NCI-H460 (cell line): ENCODE measurements at regions not wholly inside any gene's neighbourhood (a gene's known extent, or its start where the extent isn't known, plus 50 kb on each side); places are given as distances from the start of the nearest gene placed in this dataset.

ENCODE experiments used
- DNase-seq: peaks from one replicate; pipeline ENCODE4 v3.0.0-alpha.2; 2016; ENCODE audit warnings: low read depth; ENCODE audit errors: extremely low read depth

DNA sequence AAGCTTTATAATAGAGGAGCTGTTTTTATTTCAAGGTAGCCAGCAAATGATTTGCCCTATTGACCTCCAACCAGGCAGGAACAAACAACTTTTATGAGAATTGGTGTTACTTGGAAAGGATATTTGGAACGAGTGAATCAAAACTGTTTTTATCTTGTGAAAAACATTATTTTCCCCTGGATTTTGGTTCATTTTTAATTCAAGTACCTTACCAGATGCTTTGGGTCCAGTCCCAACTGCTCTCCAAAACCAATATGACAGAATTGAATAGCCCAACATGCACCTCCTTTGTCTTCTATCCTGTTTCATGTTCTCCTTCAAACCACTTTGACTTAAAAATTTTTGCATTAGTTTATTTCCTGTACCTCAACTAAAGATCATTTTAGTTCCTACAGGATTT, 178.6 kb upstream of the RBMS1 start:
- no peak for DNase-seq

GRCh38 chr2:160674146-160674750, 180.6 kb upstream of the RBMS1 start:
- DNase-seq: no peak

- DNase-seq: no peak
These were observed 186.1 kb upstream of the RBMS1 start for GRCh38 chr2:160679686-160680085.

DNA sequence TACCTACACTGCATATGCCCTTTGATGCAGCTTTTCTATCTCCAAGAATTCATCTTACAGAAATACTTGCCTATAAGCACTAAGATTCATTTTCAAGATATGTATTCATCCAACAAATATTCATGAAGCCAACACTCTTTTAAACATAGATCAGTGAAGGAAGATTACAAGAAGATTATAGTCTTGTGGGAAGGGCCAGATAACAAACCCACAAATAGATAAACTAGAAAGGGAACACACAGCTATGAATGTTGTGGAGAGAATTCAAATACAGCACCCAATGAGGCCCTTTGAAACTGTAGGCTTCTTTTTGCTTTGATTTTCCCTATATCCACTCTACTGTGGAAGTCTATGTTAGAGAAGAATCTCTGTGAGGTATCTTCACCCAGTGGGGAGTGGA, 186.7 kb upstream of the RBMS1 start:
- DNase-seq: no peak

DNA sequence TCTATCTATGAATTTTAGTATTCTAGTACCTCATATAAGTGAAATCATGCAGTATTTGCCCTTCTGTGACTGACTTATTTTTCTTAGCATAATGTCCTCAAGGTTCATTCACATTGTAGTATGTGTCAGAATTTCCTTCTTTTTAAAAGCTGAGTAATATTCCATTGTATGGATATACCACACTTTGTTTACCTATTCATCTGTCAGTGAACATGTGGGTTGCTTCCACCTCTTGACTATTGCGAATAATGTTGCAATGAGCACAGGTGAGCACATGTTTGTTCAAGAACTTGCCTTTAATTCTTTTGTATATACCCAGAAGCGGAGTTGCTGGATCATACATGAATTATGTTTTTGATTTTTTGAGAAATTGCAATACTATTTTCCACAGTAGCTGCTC, 187.4 kb upstream of the RBMS1 start:
- no peak for DNase-seq

GRCh38 chr2:160683206-160683605, 189.6 kb upstream of the RBMS1 start:
- no peak for DNase-seq

DNA sequence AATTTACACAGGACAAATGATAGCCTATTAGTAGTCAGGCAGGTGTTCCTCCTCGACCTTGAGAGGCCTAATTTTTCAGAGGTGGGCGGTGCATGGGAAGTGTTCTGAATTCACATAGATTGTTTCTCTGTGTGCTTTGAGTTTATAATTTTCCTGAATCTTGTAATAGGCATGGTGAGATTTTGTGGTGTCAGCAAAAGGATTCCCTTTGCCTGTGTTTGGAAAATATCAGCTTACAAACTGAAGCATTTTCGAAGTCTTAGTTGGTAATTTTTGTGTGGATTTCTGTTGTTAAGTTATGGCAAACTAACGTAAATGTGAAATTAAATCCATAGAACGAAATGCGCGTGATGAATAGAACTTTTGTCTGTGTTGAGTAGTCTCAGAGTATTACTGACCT, 194.0 kb upstream of the RBMS1 start:
- no peak for DNase-seq

- no peak for DNase-seq
These were observed 195.8 kb upstream of the RBMS1 start for GRCh38 chr2:160689441-160689840.

DNA sequence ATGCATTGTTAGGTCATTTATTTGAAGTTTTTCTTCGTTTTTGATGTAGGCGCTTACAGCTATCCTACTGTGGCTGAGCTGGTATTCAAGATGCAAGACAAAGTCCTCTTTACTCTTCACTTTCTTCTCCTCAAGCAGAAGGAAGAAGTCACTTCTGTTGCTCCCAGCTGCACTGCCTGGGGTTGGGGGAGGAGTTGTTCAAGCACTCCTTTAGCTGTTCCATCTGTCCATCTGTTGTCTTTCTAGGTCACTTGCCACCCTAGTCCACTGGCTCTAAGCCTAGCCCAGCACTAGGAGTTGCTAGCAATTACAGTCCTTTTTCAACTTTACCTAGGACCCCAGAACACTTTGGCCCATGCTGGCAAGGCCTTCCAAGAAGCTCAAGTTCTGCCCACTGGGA, 200.6 kb upstream of the RBMS1 start:
- no peak for DNase-seq

- DNase-seq: no peak
These were observed 201.0 kb upstream of the RBMS1 start for GRCh38 chr2:160694631-160695030.

DNA sequence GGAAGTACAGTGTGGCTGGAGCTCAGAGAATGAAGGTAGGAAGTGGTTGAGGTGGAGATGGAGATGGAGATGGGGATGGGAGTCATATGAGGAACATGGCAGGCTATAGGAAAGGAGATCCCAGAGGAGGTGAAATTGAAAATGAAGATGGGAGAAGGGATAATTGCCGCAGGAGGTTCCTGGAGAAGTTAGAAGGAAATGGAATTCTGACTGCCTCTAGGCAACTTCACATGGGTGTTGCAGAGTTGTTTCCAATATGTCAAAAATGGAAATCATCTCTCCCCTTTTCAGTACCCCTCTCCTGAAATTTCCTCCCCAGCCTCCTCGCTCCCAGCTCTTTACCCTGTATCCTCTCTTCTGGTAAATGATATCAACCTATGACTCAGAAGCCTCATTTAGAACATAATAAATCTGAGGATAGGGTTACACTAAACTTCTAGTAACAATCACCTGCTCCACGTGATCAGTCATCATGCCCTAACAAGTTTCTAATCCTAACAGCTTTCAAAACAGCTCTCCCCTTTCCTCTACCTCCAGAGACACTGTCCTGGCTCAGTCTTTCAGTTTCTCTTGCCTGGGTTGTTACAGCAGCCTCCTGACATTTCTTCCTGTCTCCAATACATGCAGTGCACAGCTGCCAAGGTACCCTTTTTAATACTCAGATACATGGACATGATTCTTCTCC, 201.9 kb upstream of the RBMS1 start:
- no peak for DNase-seq

DNA sequence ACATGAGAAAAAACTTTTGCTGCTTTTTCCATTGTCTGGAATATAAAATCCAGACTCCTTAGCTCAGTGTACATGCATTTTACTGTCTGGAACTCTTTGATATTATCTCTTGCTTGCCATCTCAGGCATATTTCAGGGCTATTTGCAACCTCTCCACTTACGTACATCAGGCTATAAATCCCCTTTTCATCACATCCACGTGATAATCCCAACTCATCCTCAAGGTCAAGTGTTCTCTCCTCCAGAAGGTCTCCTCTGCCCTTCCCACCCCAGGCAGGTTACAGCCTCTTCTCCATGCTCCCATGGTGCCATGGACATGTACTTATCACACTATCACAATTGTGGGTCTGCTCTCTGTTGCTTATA, 202.5 kb upstream of the RBMS1 start:
- DNase-seq: no peak

- DNase-seq: no peak
These were observed 204.2 kb upstream of the RBMS1 start for GRCh38 chr2:160697817-160698216.

- DNase-seq: no peak
These were observed 206.6 kb upstream of the RBMS1 start for GRCh38 chr2:160700021-160700814.

DNA sequence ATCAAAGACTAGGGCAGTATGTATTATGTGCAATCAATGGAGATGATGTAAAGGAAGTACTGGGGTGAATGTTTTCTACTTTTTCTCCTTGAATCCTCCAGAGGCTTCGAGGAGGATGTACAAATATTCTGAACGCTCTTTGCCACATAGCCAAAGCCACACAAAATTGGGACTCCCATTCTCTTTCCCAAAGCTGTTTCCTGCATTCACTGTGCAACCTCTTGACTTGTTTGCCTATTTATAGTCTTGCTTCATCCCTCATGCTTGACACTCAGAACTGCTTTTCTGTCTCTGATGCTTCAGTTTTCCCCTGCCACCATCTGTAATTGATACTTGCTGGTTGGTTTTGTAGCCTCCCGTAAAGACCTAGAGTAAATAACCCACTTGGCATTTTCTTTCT, 208.2 kb upstream of the RBMS1 start:
- DNase-seq: no peak

DNA sequence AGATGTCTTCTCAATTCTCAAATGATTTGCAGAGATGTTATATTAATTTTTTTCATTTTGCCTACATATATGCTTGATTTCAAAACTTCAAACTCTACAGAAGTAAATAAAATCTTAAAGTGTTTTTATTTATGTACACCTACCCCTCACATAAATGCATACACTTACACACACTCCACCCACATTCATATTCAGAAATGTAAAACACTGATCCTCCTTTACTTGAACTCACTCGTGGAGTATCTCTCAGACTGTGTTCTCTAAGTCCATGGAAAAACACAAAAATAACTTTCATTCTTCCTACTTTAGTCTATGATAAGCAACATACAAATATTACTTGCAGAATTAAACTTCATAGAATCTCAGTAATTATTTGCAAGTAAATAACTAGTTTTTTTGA, 209.1 kb upstream of the RBMS1 start:
- no peak for DNase-seq

- peak; percentile 44 for DNase-seq
These were observed 210.3 kb upstream of the RBMS1 start for GRCh38 chr2:160703648-160704585.

- no peak for DNase-seq
These were observed 221.8 kb upstream of the RBMS1 start for GRCh38 chr2:160715428-160715827.

- DNase-seq: no peak
These were observed 225.5 kb upstream of the RBMS1 start for GRCh38 chr2:160719116-160719515.

DNA sequence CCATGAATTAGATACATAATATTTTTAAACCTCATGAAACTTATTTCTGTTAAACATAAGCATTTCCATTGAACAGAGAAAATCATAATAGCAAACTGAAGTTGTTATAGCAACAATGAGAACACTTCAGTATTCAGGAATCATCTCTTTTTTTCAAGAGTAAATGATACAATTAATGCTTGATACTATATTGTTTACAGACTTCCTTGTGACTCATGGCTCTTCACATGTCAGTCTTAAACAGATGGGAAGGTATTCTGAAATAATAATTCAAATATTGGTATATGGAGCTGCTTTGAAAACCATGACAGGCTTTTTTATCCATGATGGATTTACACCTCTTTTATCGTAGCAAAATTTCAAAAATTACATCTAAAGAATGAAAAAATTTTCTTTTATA, 226.5 kb upstream of the RBMS1 start:
- no peak for DNase-seq
